WTC11 (cell line): ENCODE measurements at regions not wholly inside any gene's neighbourhood (a gene's known extent, or its start where the extent isn't known, plus 50 kb on each side); places are given as distances from the start of the nearest gene placed in this dataset.

Experiments used
- ATAC-seq: fragments of 200-7000 bp; cut with Tn5 transposase; 2 replicates; pipeline ENCODE4 v1.10.0; 2021; ENCODE audit warnings: mild to moderate bottlenecking, moderate library complexity
- CTCF ChIA-PET: fragments of 300-600 bp; sonication (Branson Sonifier 250); formaldehyde crosslinking; loops from one replicate; lab custom pipeline; 2021; ENCODE audit warnings: antibody characterized with exemption; lab: Charles Lee
- POLR2A ChIA-PET: fragments of 350-600 bp; sonication (Branson Sonifier 250); formaldehyde crosslinking; loops from one replicate; lab custom pipeline; 2021; ENCODE audit warnings: antibody characterized with exemption; lab: Charles Lee
- DNase-seq: peaks from one replicate; pipeline ENCODE4 v3.0.0; 2021; ENCODE audit warnings: low spot score
- H3K27ac Mint-ChIP-seq: 2 replicates; pipeline ENCODE4 v1.8.0; 2021; ENCODE audit warnings: mixed read lengths
- H3K27me3 Mint-ChIP-seq: 2 replicates; pipeline ENCODE4 v1.8.0; 2021; ENCODE audit warnings: low read depth, mild to moderate bottlenecking, moderate library complexity, mixed read lengths
- H3K36me3 Mint-ChIP-seq: 2 replicates; pipeline ENCODE4 v1.8.0; 2021; ENCODE audit warnings: mixed read lengths
- H3K4me1 Mint-ChIP-seq: 2 replicates; pipeline ENCODE4 v1.8.0; 2022; ENCODE audit warnings: mixed read lengths
- H3K4me3 Mint-ChIP-seq: 2 replicates; pipeline ENCODE4 v1.8.0; 2021; ENCODE audit warnings: mild to moderate bottlenecking, moderate library complexity, mixed read lengths
- H3K9me3 Mint-ChIP-seq: 2 replicates; pipeline ENCODE4 v1.8.0; 2021; ENCODE audit warnings: mixed read lengths
- CBFB ChIP-seq: sonication (generic); formaldehyde crosslinking; IDR thresholded peaks from 2 replicates; pipeline ENCODE4 v1.8.1; 2022; ENCODE audit warnings: mild to moderate bottlenecking, low read depth, missing genetic modification reagents
- CREB1 ChIP-seq: sonication (generic); formaldehyde crosslinking; IDR thresholded peaks from 2 replicates; pipeline ENCODE4 v1.8.0; 2023; ENCODE audit warnings: mild to moderate bottlenecking, missing genetic modification reagents
- CREM ChIP-seq: sonication (generic); formaldehyde crosslinking; IDR thresholded peaks from 2 replicates; pipeline ENCODE4 v1.8.1; 2022; ENCODE audit warnings: mild to moderate bottlenecking, missing genetic modification reagents, moderate library complexity
- FOXK1 ChIP-seq: sonication (generic); formaldehyde crosslinking; IDR thresholded peaks from 2 replicates; pipeline ENCODE4 v1.8.0; 2022; ENCODE audit warnings: mild to moderate bottlenecking, moderate library complexity, missing genetic modification reagents
- GABPB1 ChIP-seq: sonication (generic); formaldehyde crosslinking; IDR thresholded peaks from 2 replicates; pipeline ENCODE4 v1.8.1; 2023; ENCODE audit warnings: mild to moderate bottlenecking, missing genetic modification reagents
- JUN ChIP-seq: sonication (generic); formaldehyde crosslinking; IDR thresholded peaks from 2 replicates; pipeline ENCODE4 v1.8.0; 2023; ENCODE audit warnings: mild to moderate bottlenecking, missing genetic modification reagents
- NFYB ChIP-seq: sonication (generic); formaldehyde crosslinking; conservative IDR thresholded peaks from 2 replicates; pipeline ENCODE4 v1.8.0; 2022; ENCODE audit warnings: low read depth, missing genetic modification reagents
- NR2C2 ChIP-seq: sonication (generic); formaldehyde crosslinking; IDR thresholded peaks from 2 replicates; pipeline ENCODE4 v1.8.0; 2022; ENCODE audit warnings: mild to moderate bottlenecking, missing genetic modification reagents
- SMAD3 ChIP-seq: sonication (generic); formaldehyde crosslinking; IDR thresholded peaks from 2 replicates; pipeline ENCODE4 v1.8.0; 2022; ENCODE audit warnings: missing genetic modification reagents, mild to moderate bottlenecking, borderline replicate concordance
- SMAD4 ChIP-seq: sonication (generic); formaldehyde crosslinking; IDR thresholded peaks from 2 replicates; pipeline ENCODE4 v1.8.0; 2022; ENCODE audit warnings: mild to moderate bottlenecking, missing genetic modification reagents
- SOX15 ChIP-seq: fragments of 250-450 bp; sonication (Bioruptor Pico); IDR thresholded peaks from 2 replicates; pipeline ENCODE4 v1.9.0; 2021; ENCODE audit warnings: mild to moderate bottlenecking
- ZNF138 ChIP-seq: sonication (generic); formaldehyde crosslinking; conservative IDR thresholded peaks from 2 replicates; pipeline ENCODE4 v1.8.1; 2022; ENCODE audit warnings: mild to moderate bottlenecking, moderate library complexity, missing genetic modification reagents
- ZNF232 ChIP-seq: sonication (generic); formaldehyde crosslinking; IDR thresholded peaks from 2 replicates; pipeline ENCODE4 v1.8.0; 2022; ENCODE audit warnings: mild to moderate bottlenecking, missing genetic modification reagents
- ZNF263 ChIP-seq: sonication (generic); formaldehyde crosslinking; IDR thresholded peaks from 2 replicates; pipeline ENCODE4 v1.8.1; 2022; ENCODE audit warnings: low read depth, mild to moderate bottlenecking, moderate library complexity, missing genetic modification reagents
- ZNF317 ChIP-seq: sonication (generic); formaldehyde crosslinking; IDR thresholded peaks from 2 replicates; pipeline ENCODE4 v1.8.1; 2023; ENCODE audit warnings: low read depth, mild to moderate bottlenecking, moderate library complexity, missing genetic modification reagents, borderline replicate concordance
- ZNF396 ChIP-seq: fragments of 250-450 bp; sonication (Bioruptor Pico); IDR thresholded peaks from 2 replicates; pipeline ENCODE4 v1.8.0; 2021; ENCODE audit warnings: mild to moderate bottlenecking, moderate library complexity, borderline replicate concordance
- TF ChIP-seq, protein P1 (sequence below): sonication (generic); formaldehyde crosslinking; IDR thresholded peaks from 2 replicates; pipeline ENCODE4 v1.8.1; 2022; ENCODE audit warnings: mild to moderate bottlenecking, moderate library complexity, missing genetic modification reagents
- TF ChIP-seq, protein P2 (sequence below): fragments of 250-450 bp; sonication (Bioruptor Pico); IDR thresholded peaks from 2 replicates; pipeline ENCODE4 v1.9.0; 2021; ENCODE audit warnings: moderate library complexity, mild to moderate bottlenecking, inconsistent platforms, borderline replicate concordance
- TF ChIP-seq, protein P3 (sequence below): fragments of 250-450 bp; sonication (Bioruptor Pico); IDR thresholded peaks from 2 replicates; pipeline ENCODE4 v1.9.0; 2021; ENCODE audit warnings: mild to moderate bottlenecking
- TF ChIP-seq, protein P4 (sequence below): sonication (generic); formaldehyde crosslinking; IDR thresholded peaks from 2 replicates; pipeline ENCODE4 v1.8.0; 2022; ENCODE audit warnings: missing genetic modification reagents
- TF ChIP-seq, protein P5 (sequence below): sonication (generic); formaldehyde crosslinking; IDR thresholded peaks from 2 replicates; pipeline ENCODE4 v1.8.1; 2023; ENCODE audit warnings: mild to moderate bottlenecking, missing genetic modification reagents, moderate library complexity
- TF ChIP-seq, protein P6 (sequence below): sonication (generic); formaldehyde crosslinking; IDR thresholded peaks from 2 replicates; pipeline ENCODE4 v1.8.1; 2023; ENCODE audit warnings: mild to moderate bottlenecking, missing genetic modification reagents

DNA sequence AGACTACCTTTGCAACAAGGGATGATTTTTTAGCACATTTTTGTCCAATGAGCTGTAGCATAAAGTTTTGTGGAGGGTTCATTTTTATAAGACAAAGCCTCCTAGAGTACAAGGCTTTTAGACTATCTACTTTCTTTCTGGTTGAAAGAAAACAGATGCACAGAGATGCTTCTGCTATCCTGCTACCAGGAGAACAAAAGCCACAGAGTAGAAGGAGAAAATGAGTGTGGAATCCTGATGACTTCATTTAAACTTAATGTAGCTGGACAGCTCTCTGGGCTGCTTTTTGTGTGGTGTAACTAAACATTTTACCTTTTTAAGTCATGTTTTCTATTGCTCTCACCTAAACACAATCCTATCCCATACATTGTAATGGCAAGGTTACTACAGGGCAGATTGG, 1009.4 kb downstream of the TLE1 start:
- Mint-ChIP-seq H3K27me3 (no peaks in the 10 kb centered on the region), H3K27ac (no peak overlapping the region), H3K4me3 (no peak overlapping the region)
- TF ChIP-seq, protein P1, sequence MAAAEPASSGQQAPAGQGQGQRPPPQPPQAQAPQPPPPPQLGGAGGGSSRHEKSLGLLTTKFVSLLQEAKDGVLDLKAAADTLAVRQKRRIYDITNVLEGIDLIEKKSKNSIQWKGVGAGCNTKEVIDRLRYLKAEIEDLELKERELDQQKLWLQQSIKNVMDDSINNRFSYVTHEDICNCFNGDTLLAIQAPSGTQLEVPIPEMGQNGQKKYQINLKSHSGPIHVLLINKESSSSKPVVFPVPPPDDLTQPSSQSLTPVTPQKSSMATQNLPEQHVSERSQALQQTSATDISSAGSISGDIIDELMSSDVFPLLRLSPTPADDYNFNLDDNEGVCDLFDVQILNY (CRISPR knock-in tag), result no peak
- TF ChIP-seq ZNF317 (CRISPR knock-in tag) (no peak), ZNF232 (CRISPR knock-in tag) (no peak)
- TF ChIP-seq, all 79 proteins: peak for 0
- no peak for DNase-seq
- ChIA-PET CTCF (no interaction called here), POLR2A (no interaction called here)
- ATAC-seq, result no peak
- Mint-ChIP-seq H3K36me3 (no peaks in the 10 kb centered on the region), H3K9me3 (no peaks in the 10 kb centered on the region), H3K4me1 (no peaks in the 10 kb centered on the region)

DNA sequence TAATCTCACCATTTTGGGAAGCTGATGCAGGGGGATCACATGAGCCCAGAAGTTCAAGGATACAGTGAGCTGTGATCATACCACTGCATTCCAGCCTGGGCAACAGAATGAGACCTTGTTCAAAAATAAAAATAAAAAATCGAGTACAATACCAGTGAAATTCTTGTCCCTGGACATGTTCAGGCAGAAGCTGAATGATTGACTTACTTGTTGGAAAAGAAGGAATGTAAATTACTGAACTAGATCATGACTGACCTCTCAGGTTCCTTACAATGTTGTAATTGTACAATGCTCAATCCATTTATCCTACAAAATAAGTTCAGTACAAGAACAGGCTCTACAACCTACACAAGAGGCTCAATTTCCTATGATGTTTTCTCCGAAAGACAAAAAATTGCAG, 1010.4 kb downstream of the TLE1 start:
- H3K4me3 Mint-ChIP-seq, result no peak overlapping the region
- no peaks in the 10 kb centered on the region for H3K4me1 Mint-ChIP-seq
- POLR2A ChIA-PET, result no interaction called here
- H3K27me3 Mint-ChIP-seq, result no peaks in the 10 kb centered on the region
- ATAC-seq (no peak), DNase-seq (no peak)
- CTCF ChIA-PET, result no interaction called here
- H3K36me3 Mint-ChIP-seq, result no peaks in the 10 kb centered on the region
- H3K9me3 Mint-ChIP-seq, result no peaks in the 10 kb centered on the region
- no peak overlapping the region for H3K27ac Mint-ChIP-seq
- TF ChIP-seq GABPB1 (CRISPR knock-in tag) (no peak), ZNF138 (CRISPR knock-in tag) (no peak), NR2C2 (CRISPR knock-in tag) (no peak), SMAD4 (no peak), JUN (no peak), SOX15 (no peak), CREB1 (CRISPR knock-in tag) (no peak), ZNF396 (CRISPR knock-in tag) (no peak), CREM (CRISPR knock-in tag) (no peak), NFYB (no peak), FOXK1 (CRISPR knock-in tag) (no peak)
- TF ChIP-seq, protein P2, sequence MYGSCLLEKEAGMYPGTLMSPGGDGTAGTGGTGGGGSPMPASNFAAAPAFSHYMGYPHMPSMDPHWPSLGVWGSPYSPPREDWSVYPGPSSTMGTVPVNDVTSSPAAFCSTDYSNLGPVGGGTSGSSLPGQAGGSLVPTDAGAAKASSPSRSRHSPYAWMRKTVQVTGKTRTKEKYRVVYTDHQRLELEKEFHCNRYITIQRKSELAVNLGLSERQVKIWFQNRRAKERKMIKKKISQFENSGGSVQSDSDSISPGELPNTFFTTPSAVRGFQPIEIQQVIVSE, result no peak
- TF ChIP-seq, protein P3, sequence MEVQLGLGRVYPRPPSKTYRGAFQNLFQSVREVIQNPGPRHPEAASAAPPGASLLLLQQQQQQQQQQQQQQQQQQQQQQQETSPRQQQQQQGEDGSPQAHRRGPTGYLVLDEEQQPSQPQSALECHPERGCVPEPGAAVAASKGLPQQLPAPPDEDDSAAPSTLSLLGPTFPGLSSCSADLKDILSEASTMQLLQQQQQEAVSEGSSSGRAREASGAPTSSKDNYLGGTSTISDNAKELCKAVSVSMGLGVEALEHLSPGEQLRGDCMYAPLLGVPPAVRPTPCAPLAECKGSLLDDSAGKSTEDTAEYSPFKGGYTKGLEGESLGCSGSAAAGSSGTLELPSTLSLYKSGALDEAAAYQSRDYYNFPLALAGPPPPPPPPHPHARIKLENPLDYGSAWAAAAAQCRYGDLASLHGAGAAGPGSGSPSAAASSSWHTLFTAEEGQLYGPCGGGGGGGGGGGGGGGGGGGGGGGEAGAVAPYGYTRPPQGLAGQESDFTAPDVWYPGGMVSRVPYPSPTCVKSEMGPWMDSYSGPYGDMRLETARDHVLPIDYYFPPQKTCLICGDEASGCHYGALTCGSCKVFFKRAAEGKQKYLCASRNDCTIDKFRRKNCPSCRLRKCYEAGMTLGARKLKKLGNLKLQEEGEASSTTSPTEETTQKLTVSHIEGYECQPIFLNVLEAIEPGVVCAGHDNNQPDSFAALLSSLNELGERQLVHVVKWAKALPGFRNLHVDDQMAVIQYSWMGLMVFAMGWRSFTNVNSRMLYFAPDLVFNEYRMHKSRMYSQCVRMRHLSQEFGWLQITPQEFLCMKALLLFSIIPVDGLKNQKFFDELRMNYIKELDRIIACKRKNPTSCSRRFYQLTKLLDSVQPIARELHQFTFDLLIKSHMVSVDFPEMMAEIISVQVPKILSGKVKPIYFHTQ (CRISPR knock-in tag), result no peak
- TF ChIP-seq, protein P4, sequence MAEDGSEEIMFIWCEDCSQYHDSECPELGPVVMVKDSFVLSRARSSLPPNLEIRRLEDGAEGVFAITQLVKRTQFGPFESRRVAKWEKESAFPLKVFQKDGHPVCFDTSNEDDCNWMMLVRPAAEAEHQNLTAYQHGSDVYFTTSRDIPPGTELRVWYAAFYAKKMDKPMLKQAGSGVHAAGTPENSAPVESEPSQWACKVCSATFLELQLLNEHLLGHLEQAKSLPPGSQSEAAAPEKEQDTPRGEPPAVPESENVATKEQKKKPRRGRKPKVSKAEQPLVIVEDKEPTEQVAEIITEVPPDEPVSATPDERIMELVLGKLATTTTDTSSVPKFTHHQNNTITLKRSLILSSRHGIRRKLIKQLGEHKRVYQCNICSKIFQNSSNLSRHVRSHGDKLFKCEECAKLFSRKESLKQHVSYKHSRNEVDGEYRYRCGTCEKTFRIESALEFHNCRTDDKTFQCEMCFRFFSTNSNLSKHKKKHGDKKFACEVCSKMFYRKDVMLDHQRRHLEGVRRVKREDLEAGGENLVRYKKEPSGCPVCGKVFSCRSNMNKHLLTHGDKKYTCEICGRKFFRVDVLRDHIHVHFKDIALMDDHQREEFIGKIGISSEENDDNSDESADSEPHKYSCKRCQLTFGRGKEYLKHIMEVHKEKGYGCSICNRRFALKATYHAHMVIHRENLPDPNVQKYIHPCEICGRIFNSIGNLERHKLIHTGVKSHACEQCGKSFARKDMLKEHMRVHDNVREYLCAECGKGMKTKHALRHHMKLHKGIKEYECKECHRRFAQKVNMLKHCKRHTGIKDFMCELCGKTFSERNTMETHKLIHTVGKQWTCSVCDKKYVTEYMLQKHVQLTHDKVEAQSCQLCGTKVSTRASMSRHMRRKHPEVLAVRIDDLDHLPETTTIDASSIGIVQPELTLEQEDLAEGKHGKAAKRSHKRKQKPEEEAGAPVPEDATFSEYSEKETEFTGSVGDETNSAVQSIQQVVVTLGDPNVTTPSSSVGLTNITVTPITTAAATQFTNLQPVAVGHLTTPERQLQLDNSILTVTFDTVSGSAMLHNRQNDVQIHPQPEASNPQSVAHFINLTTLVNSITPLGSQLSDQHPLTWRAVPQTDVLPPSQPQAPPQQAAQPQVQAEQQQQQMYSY, result no peak

DNA sequence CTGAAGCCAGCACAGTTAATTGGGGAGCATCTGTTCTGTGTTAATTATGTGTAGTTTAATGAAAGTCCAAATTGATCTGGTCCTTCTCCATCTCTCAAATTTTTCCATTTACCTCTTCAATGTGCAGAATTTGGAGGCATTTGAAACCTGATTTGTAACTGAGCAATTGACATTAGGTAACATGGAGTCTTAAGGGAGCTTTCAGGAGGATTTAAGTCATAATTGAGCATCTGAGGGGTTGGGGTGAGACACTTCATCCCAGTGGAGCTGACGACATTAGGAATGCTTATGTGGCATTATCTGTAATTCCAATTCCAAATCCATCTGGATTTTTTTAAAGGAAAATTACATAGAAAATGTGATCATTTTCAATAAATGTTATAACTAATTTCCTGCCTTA, 1015.9 kb downstream of the TLE1 start:
- no peaks in the 10 kb centered on the region for H3K36me3 Mint-ChIP-seq
- DNase-seq, result no peak
- CTCF ChIA-PET, result no interaction called here
- H3K4me1 Mint-ChIP-seq, result no peaks in the 10 kb centered on the region
- ATAC-seq, result no peak
- H3K9me3 Mint-ChIP-seq, result no peaks in the 10 kb centered on the region
- no peak overlapping the region for H3K27ac Mint-ChIP-seq
- no peaks in the 10 kb centered on the region for H3K27me3 Mint-ChIP-seq
- no peak overlapping the region for H3K4me3 Mint-ChIP-seq
- POLR2A ChIA-PET, result no interaction called here
- TF ChIP-seq ZNF232 (CRISPR knock-in tag), result no peak
- TF ChIP-seq NFYB, result no peak
- no peak for TF ChIP-seq CBFB
- no peak for TF ChIP-seq SMAD3 (CRISPR knock-in tag)
- TF ChIP-seq ZNF263, result no peak
- TF ChIP-seq, protein P5, sequence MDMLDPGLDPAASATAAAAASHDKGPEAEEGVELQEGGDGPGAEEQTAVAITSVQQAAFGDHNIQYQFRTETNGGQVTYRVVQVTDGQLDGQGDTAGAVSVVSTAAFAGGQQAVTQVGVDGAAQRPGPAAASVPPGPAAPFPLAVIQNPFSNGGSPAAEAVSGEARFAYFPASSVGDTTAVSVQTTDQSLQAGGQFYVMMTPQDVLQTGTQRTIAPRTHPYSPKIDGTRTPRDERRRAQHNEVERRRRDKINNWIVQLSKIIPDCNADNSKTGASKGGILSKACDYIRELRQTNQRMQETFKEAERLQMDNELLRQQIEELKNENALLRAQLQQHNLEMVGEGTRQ, result no peak
- TF ChIP-seq, protein P6, sequence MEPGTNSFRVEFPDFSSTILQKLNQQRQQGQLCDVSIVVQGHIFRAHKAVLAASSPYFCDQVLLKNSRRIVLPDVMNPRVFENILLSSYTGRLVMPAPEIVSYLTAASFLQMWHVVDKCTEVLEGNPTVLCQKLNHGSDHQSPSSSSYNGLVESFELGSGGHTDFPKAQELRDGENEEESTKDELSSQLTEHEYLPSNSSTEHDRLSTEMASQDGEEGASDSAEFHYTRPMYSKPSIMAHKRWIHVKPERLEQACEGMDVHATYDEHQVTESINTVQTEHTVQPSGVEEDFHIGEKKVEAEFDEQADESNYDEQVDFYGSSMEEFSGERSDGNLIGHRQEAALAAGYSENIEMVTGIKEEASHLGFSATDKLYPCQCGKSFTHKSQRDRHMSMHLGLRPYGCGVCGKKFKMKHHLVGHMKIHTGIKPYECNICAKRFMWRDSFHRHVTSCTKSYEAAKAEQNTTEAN (CRISPR knock-in tag), result no peak
- TF ChIP-seq FOXK1 (CRISPR knock-in tag), result no peak
